ENCODE measurements at regions not wholly inside any gene's neighbourhood (a gene's known extent, or its start where the extent isn't known, plus 50 kb on each side); places are given as distances from the start of the nearest gene placed in this dataset.
"Not testable (repeated sequence)": the region's sequence is repeated elsewhere in the genome, so short reads cannot be mapped to it uniquely, and the experiment has no call there.

- no peak for DNase-seq
These were observed 126.5 kb downstream of the TMEM30B start for GRCh38 chr14:61154641-61155040.

GRCh38 chr14:61153914-61154545, 127.1 kb downstream of the TMEM30B start:
- no peak for DNase-seq

- DNase-seq: no peak
These were observed 127.7 kb downstream of the TMEM30B start for GRCh38 chr14:61153431-61153830.

GRCh38 chr14:61152851-61153364, 128.2 kb downstream of the TMEM30B start:
- DNase-seq: no peak

GRCh38 chr14:61151251-61151650, 129.9 kb downstream of the TMEM30B start:
- DNase-seq: no peak

- no peak for DNase-seq
These were observed 130.3 kb downstream of the TMEM30B start for GRCh38 chr14:61150851-61151250.

GRCh38 chr14:61149896-61150295, 131.2 kb downstream of the TMEM30B start:
- no peak for DNase-seq

GRCh38 chr14:61148742-61149350, 132.3 kb downstream of the TMEM30B start:
- DNase-seq: no peak

- DNase-seq: no peak
These were observed 133.1 kb downstream of the TMEM30B start for GRCh38 chr14:61147831-61148549.

GRCh38 chr14:61147381-61147821, 133.7 kb downstream of the TMEM30B start:
- DNase-seq: no peak

GRCh38 chr14:61146899-61147298, 134.2 kb downstream of the TMEM30B start:
- DNase-seq: no peak

GRCh38 chr14:61145903-61146481, 135.1 kb downstream of the TMEM30B start:
- DNase-seq: no peak

GRCh38 chr14:61145034-61145902, 135.9 kb downstream of the TMEM30B start:
- no peak for DNase-seq

- DNase-seq: not testable (repeated sequence)
These were observed 136.8 kb downstream of the TMEM30B start for GRCh38 chr14:61144117-61145033.

GRCh38 chr14:61140872-61141271, 140.3 kb downstream of the TMEM30B start:
- DNase-seq: no peak

- no peak for DNase-seq
These were observed 140.9 kb downstream of the TMEM30B start for GRCh38 chr14:61140271-61140670.

GRCh38 chr14:61139006-61139599, 142.0 kb downstream of the TMEM30B start:
- DNase-seq: no peak

GRCh38 chr14:61132894-61133293, 148.2 kb downstream of the TMEM30B start:
- DNase-seq: no peak

GRCh38 chr14:61132336-61132735, 148.8 kb downstream of the TMEM30B start:
- no peak for DNase-seq

- no peak for DNase-seq
These were observed 149.6 kb downstream of the SLC38A6 start for GRCh38 chr14:61130512-61131260.

All from activated CD8-positive, alpha-beta memory T cell treated with anti-CD3 and anti-CD28 coated beads for 24 hours (primary cell).